MCF 10A (cell line): ENCODE measurements at regions not wholly inside any gene's neighbourhood (a gene's known extent, or its start where the extent isn't known, plus 50 kb on each side); places are given as distances from the start of the nearest gene placed in this dataset.

Source experiments
- BruUV-seq: library from RNA; stranded (reverse); fragments of 400-500 nt; replicated peaks from 2 replicates; lab custom pipeline; 2021; lab: Mats Ljungman, UMichigan
- CTCF ChIA-PET: fragments of 300-600 bp; sonication (Branson Sonifier 250); formaldehyde crosslinking; extraction: SDS; loops from one replicate; lab custom pipeline; 2021; ENCODE audit warnings: antibody characterized with exemption, inconsistent platforms; lab: Yijun Ruan, JAX
- POLR2A ChIA-PET: fragments of 300-600, 350-650 bp; sonication (Branson Sonifier 250); formaldehyde crosslinking; extraction: SDS; loops from one replicate; lab custom pipeline; 2020; ENCODE audit warnings: antibody characterized with exemption, inconsistent platforms; lab: Yijun Ruan, JAX
- DNase-seq: peaks from one replicate; pipeline ENCODE4 v3.0.0-alpha.2; 2018; ENCODE audit not compliant: unreplicated experiment
- H3K27ac Mint-ChIP-seq: one replicate; pipeline ENCODE4 v1.8.0; 2022; ENCODE audit warnings: mild to moderate bottlenecking, low read depth, mixed read lengths; ENCODE audit not compliant: unreplicated experiment
- H3K27me3 Mint-ChIP-seq: one replicate; pipeline ENCODE4 v1.8.0; 2022; ENCODE audit warnings: mixed read lengths; ENCODE audit not compliant: insufficient read depth, unreplicated experiment
- H3K36me3 Mint-ChIP-seq: one replicate; pipeline ENCODE4 v1.8.0; 2022; ENCODE audit warnings: mild to moderate bottlenecking, moderate library complexity, mixed read lengths; ENCODE audit not compliant: insufficient read depth, unreplicated experiment
- H3K4me1 Mint-ChIP-seq: one replicate; pipeline ENCODE4 v1.8.0; 2022; ENCODE audit warnings: mixed read lengths; ENCODE audit not compliant: insufficient read depth, unreplicated experiment
- H3K4me3 Mint-ChIP-seq: one replicate; pipeline ENCODE4 v1.8.0; 2022; ENCODE audit warnings: mild to moderate bottlenecking, moderate library complexity, mixed read lengths; ENCODE audit not compliant: unreplicated experiment
- H3K9me3 Mint-ChIP-seq: one replicate; pipeline ENCODE4 v1.8.0; 2022; ENCODE audit warnings: mixed read lengths; ENCODE audit not compliant: unreplicated experiment
- intact Hi-C: fragments of 100-400 bp; cut with micrococcal nuclease; formaldehyde crosslinking; loops from 2 replicates; pipeline ENCODE4 v1.14.1; 2022
- TF ChIP-seq, protein P1 (sequence below): fragments of 200-600 bp; IDR thresholded peaks from one replicate; pipeline ENCODE4 v1.8.0; 2022; ENCODE audit warnings: antibody characterized with exemption, mild to moderate bottlenecking; ENCODE audit not compliant: unreplicated experiment

DNA sequence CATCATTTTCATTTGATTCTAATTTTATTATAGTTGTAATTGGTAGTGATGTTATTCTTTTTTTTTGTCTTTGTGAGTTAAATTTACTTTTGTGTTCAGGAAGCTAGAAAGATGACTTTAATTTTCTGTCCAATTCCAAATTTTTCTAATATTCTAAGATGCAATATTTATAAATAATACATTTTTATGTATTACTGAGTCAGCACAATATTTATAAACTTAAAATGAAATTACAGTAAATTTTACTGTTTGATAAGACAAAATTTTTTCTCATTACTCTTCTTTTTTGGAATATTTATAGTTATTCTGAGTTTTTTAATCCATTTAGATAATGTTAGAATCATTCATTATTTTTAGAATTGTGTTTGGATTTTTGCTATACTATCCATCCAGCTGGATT, 1637.9 kb upstream of the ACO1 start:
- ChIA-PET POLR2A (no interaction called here), CTCF (interaction anchor here (0.6 kb wide), 2 partner anchors 363 to 1287 kb away, joined by 3 to 5 read pairs; no protein-coding TSS in a partner anchor)
- no TSS peak for BruUV-seq
- no peaks in the 10 kb centered on the region for H3K4me1 Mint-ChIP-seq
- H3K36me3 Mint-ChIP-seq = no peaks in the 10 kb centered on the region
- H3K9me3 Mint-ChIP-seq = no peaks in the 10 kb centered on the region
- no peak overlapping the region for H3K4me3 Mint-ChIP-seq
- TF ChIP-seq, protein P1, sequence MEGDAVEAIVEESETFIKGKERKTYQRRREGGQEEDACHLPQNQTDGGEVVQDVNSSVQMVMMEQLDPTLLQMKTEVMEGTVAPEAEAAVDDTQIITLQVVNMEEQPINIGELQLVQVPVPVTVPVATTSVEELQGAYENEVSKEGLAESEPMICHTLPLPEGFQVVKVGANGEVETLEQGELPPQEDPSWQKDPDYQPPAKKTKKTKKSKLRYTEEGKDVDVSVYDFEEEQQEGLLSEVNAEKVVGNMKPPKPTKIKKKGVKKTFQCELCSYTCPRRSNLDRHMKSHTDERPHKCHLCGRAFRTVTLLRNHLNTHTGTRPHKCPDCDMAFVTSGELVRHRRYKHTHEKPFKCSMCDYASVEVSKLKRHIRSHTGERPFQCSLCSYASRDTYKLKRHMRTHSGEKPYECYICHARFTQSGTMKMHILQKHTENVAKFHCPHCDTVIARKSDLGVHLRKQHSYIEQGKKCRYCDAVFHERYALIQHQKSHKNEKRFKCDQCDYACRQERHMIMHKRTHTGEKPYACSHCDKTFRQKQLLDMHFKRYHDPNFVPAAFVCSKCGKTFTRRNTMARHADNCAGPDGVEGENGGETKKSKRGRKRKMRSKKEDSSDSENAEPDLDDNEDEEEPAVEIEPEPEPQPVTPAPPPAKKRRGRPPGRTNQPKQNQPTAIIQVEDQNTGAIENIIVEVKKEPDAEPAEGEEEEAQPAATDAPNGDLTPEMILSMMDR = no peak
- H3K27me3 Mint-ChIP-seq = peaks cover 66% of the 10 kb centered on the region
- no peak for DNase-seq
- intact Hi-C loops = no loop called here
- H3K27ac Mint-ChIP-seq = no peak overlapping the region

DNA sequence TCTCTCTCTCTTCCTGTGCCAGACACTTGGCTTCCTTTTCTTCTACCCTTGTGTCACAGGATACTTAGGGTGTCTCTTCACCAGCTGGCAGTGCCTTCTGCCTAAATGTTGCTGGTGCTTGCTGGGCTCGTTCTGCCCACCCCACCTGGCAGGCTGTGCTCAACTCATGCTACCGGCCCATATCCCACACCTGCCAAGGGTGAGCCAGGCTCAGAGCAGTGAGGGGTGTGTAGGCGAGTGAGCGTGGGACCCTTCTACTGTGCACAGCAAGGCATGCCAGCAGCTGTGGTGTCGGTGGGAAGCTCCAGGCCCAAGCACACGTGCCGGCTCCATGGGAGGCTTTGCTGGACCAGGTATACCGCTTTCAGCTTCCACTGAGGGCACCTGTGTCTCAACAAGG, 1626.7 kb upstream of the ACO1 start:
- ChIA-PET POLR2A (no interaction called here), CTCF (interaction anchor here (1.2 kb wide), 1 partner anchor 14 kb away, joined by 8 read pairs; no protein-coding TSS in a partner anchor)
- H3K9me3 Mint-ChIP-seq = no peaks in the 10 kb centered on the region
- peaks cover 56% of the 10 kb centered on the region for H3K27me3 Mint-ChIP-seq
- intact Hi-C loops = no loop called here
- H3K36me3 Mint-ChIP-seq = no peaks in the 10 kb centered on the region
- TF ChIP-seq, protein P1 = no peak
- BruUV-seq = no TSS peak
- H3K4me1 Mint-ChIP-seq = no peaks in the 10 kb centered on the region
- H3K4me3 Mint-ChIP-seq = no peak overlapping the region
- no peak for DNase-seq
- no peak overlapping the region for H3K27ac Mint-ChIP-seq

DNA sequence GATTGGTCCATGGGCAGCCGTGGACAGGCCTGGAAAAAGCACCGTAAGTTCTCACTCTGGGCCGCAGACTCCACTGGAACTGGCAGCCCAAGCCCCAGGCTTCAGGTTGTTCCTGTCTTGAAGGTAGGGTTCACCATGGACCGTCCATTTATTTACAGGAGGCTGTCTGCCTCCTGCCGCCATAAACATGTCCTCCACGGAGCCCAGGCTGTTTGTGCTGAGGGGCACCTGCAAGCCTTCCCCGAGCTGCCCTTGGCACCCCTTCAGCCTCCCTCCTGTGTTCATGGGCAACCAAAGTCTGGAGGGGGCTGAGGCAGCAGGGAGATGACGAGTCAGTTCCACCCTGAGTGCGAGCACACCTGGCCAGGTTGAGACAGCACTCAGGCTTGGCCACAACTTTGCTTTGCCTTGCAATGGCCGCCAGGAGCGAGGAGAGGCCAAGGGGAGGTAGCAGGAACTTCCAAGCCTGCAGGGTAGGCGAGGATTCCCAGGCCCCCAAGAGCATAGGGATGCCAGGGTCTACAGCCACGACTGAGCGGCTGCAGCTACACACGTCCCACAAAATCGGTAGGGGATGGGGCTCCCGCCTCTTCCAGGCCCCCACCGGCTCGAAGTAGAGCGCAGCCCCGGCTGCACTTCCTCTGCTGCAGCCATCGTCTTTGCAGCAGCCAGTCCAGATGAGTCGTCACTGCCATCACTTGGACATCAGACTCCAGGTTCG, 1625.6 kb upstream of the ACO1 start:
- H3K4me3 Mint-ChIP-seq = no peak overlapping the region
- H3K36me3 Mint-ChIP-seq = no peaks in the 10 kb centered on the region
- intact Hi-C loops = no loop called here

DNA sequence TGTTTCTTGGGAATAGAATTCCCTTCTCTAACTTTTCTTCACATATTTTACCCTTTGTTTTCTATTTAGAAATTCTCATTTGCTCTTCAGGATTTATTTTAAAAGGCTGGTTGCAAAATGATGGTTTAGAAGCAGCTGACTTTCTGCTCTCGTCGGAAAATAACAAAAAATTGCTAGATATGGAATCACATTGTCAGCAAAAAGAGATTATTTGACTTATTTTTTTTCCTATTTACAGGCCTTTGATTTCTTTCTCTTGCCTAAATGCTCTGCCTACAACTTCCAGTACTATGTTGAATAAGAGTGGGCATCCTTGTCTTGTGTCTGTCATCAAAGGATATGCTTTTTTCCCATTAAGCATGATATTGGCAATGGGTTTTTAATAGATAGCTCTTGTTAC, 1619.1 kb upstream of the ACO1 start:
- TF ChIP-seq, protein P1 = no peak
- ChIA-PET POLR2A (interaction anchor here (0.9 kb wide), 1 partner anchor 21 kb away, joined by 4 read pairs; no protein-coding TSS in a partner anchor), CTCF (no interaction called here)
- H3K27ac Mint-ChIP-seq = no peak overlapping the region
- no peaks in the 10 kb centered on the region for H3K9me3 Mint-ChIP-seq
- DNase-seq = no peak
- intact Hi-C loops = no loop called here
- peaks cover 36% of the 10 kb centered on the region for H3K27me3 Mint-ChIP-seq
- H3K4me3 Mint-ChIP-seq = no peak overlapping the region
- H3K36me3 Mint-ChIP-seq = no peaks in the 10 kb centered on the region
- no TSS peak for BruUV-seq
- no peaks in the 10 kb centered on the region for H3K4me1 Mint-ChIP-seq

More for the DNA sequence above, 1625.6 kb upstream of the ACO1 start:
- POLR2A ChIA-PET = no interaction called here
- no TSS peak for BruUV-seq
- peaks cover 44% of the 10 kb centered on the region for H3K27me3 Mint-ChIP-seq
- no peaks in the 10 kb centered on the region for H3K9me3 Mint-ChIP-seq
- no peak for DNase-seq
- CTCF ChIA-PET = interaction anchor here (1.2 kb wide), 1 partner anchor 15 kb away, joined by 8 read pairs; no protein-coding TSS in a partner anchor
- TF ChIP-seq, protein P1 = no peak
- H3K27ac Mint-ChIP-seq = no peak overlapping the region
- no peaks in the 10 kb centered on the region for H3K4me1 Mint-ChIP-seq
